ENCODE measurements at regions not wholly inside any gene's neighbourhood (a gene's known extent, or its start where the extent isn't known, plus 50 kb on each side); places are given as distances from the start of the nearest gene placed in this dataset.
A peak's percentile ranks its signal among the peaks of the same experiment; 100 is the strongest.

- no peak for DNase-seq (ENCODE audit: low read depth)
These were observed 142.9 kb downstream of the GPAM start for GRCh38 chr10:112040696-112041095.

DNA sequence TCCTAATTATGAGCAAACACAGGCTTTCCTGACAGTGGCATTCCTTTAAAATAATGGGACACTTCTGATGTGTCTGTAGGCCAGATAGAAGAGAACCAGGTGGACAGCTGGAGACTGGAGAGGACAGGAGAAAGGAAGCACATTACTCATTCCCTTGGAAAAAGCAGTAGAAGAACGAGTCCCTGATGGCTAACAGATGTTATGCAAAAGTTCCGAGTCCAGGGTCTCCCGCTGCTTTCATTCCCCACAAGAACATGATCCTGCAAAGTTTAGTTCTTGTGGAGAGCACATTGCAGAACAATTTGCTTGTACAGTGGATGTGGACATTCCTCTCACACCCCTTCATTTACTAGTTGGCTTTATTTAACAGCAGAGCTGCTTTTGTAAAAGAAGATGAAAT, 137.6 kb downstream of the GPAM start:
- DNase-seq (ENCODE audit: low read depth) = no peak

DNA sequence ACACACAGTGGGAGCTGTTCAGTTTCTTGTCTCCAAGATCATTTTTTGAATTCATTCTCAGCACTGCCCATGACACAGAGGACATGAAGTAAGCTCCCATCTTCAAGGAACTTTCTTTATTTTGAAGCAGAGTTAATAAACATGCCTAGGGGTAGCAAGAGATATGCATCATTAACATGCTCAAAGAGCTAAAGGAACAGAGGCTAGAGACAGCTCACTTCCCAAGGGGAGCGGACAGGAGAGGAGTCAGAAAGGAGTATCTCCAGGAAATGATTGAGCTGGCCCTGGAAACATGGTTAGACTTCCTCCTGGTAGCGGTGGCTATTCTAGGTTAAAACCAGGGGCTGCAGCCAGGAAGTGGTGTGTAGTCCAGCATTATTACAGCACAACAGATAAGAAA, 135.9 kb downstream of the GPAM start:
- DNase-seq (ENCODE audit: low read depth) = no peak

DNA sequence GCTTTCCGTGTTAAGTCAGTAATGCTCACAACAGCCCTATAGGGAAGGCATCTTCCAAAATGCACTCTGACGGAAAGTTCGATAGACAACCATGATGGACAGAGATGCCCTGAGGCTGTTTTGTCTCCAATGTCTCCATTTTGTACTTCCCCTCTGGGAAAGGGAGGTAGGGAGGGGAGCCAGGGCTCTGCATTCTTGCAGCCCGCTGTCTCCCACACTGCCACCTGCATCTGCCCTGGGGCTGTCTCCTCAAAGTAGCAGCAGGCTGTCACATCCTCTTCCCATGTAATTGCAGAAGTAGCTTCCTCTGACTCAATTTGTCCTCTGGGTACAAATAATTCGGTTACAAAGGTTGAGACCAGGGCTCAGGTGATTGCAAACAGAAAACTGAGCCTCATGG, 131.4 kb downstream of the GPAM start:
- no peak for DNase-seq (ENCODE audit: low read depth)

- no peak for DNase-seq (ENCODE audit: low read depth)
These were observed 129.7 kb downstream of the GPAM start for GRCh38 chr10:112053895-112054294.

DNA sequence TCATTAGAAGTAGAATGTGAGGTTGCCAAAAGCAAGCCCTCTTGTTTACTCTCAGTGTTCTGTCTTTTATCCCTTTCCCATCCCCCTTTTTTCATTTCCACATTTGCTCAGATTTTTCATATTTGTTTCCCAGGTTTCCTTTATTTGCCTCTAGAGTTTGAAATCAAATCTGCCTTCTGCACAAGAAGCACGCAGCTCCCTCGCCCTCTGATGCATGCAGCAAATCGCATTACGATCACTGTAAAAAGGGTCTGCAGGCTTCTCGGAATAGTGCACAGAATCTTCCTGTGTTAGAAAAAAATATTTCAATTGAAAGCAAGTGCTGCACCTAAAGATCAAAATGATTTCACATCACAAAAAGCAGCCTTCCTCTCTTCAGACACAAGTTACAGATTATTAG, 129.0 kb downstream of the GPAM start:
- no peak for DNase-seq (ENCODE audit: low read depth)

- no peak for DNase-seq (ENCODE audit: low read depth)
These were observed 126.5 kb downstream of the GPAM start for GRCh38 chr10:112057072-112057471.

DNA sequence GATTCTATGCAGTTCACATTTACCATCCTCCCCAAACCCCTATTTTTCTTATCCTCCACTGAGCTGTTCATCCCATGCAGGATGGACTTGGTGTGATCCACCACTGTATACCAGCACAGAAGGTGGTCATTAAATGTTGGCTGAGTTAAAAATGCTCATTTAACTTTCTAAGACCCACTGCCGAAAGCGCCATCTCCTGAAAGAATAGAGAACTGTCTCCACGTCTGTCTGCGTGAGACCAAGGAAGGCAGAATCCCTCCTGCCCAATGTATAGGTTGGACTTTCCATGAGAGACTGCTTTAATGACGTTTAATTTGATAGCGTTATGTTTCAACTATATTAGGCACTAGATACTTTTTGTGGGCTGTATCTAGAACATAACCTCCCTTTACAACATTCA, 124.3 kb downstream of the GPAM start:
- DNase-seq (ENCODE audit: low read depth) = no peak

DNA sequence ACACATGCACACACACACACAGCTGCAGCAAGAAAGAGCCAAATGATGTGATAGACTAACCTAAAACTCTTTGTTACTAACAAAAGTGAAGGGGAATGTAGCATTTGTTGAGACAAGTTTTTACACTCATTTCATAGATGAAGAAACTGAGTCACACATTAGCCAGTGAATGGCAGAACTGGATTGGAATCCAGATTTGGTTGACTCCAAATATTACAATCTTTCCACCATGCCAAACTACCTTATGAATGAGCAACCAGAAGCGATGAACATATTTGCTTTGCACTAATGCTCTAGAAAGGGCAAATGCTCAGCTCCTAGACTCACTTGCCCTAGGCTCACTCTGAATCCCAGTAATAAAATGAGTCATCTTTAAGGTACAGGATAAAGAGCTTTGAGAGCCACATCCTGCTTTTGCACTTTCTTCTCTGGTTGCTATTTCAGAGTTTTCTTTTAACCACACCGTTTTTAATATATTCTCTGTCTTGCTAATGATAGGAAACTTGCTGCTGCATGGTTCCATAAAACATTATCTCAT, 111.9 kb downstream of the GPAM start:
- DNase-seq (ENCODE audit: low read depth) = no peak

DNA sequence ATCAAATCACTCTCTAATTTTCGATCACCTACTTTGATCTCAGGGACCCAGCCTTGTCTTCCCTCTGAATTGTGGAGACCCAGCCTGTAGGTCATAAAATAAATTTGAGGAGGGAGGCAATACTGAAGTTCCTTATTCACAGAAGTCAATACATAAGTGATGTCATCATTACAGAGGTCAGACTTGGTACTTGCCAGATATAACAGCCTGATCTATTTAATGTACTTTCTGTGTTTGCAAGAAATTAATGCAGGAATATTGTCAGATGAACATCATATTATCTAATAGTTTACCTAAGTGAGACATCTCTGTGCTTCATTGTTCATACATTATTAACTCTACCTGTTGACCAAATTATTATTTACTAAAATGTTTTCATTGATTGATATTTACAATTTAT, 105.6 kb downstream of the GPAM start:
- no peak for DNase-seq (ENCODE audit: low read depth)

DNA sequence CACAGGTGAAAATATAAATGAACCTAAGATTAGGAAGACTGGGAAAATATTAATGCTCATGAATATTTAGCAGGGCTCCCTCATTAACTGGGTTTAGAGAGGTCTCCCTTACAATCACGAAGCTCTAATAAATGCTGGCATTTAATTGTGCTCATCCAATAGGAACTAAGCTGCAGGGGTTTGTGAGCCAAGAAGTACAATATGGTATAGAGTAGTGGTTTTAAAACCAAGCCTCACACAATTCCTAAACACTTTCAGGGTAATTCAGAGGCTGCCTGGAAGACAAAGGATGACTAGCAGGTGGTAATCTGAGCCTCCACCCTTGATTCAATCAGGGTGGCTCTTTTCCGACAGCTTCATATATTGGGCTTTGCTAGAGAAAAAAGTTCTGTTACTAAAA, 103.3 kb downstream of the GPAM start:
- DNase-seq (ENCODE audit: low read depth) = no peak

GRCh38 chr10:112082120-112082519, 101.4 kb downstream of the GPAM start:
- no peak for DNase-seq (ENCODE audit: low read depth)

- DNase-seq (ENCODE audit: low read depth) = no peak
These were observed 100.1 kb downstream of the GPAM start for GRCh38 chr10:112083472-112083871.

- no peak for DNase-seq (ENCODE audit: low read depth)
These were observed 95.6 kb downstream of the GPAM start for GRCh38 chr10:112087953-112088456.

DNA sequence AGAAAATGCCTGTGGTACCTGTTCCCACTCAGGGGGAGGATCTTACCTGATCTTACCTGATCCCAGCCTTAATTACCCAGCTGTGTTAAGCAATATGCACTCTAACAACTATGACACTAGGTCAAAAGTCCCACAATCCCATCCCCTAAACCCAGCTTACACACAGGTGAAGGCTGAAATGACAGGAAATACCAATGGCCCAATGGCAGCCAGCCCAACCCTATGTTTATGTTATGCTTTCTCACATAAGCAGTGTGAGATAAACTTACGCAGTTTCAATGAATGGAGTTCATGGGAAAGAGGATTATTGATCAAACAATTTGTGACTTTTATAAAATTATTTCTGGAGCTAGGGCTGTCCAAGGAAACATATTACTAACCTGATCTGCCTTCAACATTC, 91.9 kb downstream of the GPAM start:
- no peak for DNase-seq (ENCODE audit: low read depth)

- DNase-seq (ENCODE audit: low read depth) = peak; percentile 0
These were observed 91.0 kb downstream of the GPAM start for GRCh38 chr10:112092519-112092918.

- no peak for DNase-seq (ENCODE audit: low read depth)
These were observed 88.6 kb downstream of the GPAM start for GRCh38 chr10:112094984-112095383.

DNA sequence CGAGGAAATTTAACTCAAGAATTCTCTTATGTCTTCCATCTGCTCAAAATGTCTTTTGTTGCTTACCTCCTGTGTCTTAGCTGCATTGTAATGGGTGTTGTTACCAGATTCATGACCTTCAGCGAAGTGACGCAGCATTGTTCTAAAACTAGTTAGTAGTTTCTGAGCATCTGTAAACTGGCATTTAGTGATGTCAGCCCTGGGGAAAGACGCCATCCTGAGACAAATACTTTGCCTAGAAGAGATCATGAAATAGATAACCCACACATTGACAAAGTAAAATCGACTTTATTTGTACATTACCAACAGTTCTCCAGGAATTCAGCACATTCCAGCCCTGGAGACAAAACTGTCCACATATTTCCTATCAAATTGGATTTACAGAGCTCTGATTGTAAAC, 87.8 kb downstream of the GPAM start:
- no peak for DNase-seq (ENCODE audit: low read depth)

GRCh38 chr10:112098682-112099081, 84.9 kb downstream of the GPAM start:
- DNase-seq (ENCODE audit: low read depth) = no peak

Measured in amniotic epithelial cell (primary cell).